HG02610 (cell line): ENCODE measurements at regions not wholly inside any gene's neighbourhood (a gene's known extent, or its start where the extent isn't known, plus 50 kb on each side); places are given as distances from the start of the nearest gene placed in this dataset.

Experiments used
- ATAC-seq: cut with Tn5 transposase; IDR thresholded peaks from one replicate; pipeline ENCODE4 v1.9.1; 2021; ENCODE audit warnings: mild to moderate bottlenecking, moderate library complexity; ENCODE audit not compliant: unreplicated experiment

- no peak for ATAC-seq
These were observed 605.8 kb upstream of the MGMT start for GRCh38 chr10:128861018-128861901.

DNA sequence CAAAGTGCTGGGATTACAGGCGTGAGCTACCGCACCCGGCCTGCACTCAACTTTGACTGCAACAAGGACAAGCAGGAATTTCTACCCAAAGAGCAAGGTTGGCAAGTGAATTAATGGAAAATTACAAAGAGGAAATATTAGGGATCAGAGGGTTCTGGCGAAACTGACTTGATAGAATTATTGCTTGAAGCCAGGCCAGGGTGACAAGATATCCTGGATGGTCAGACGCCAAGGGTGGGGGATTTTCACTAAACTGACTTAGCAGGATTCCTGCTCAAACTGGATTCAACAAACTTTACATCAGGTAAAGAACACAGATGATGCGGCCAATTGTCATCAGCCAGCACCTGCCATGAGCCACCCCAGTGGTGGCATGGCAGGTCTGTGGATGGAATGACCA lies 603.6 kb upstream of the MGMT start:
- ATAC-seq, result no peak

DNA sequence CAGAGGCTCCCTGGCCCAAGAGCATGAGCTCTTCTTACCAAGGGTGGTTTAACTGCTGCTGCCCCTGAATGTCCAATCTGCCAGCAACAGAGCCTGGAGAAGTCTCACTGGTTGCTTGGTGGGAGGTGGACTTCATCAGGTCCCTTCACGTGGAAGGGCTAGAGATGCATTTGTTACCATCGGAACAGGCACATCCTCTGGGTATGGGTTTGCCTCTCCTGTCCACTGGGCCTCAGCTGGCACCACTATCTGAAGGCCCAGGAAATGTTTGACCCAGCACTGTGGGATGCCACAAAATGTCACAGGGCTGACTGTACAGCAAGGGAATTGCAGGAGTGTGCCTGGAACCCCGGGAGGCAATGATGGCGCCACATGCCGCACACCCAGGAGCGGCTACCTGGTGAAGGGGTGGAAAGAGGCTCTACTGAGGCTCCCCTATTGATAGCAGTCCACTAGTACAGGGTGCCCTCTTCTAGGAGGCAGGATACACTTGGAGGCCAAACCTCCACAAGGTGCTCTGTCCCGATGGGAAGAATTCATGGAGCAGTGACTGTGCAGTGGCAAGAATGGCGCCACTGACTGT lies 603.1 kb upstream of the MGMT start:
- ATAC-seq, result no peak

DNA sequence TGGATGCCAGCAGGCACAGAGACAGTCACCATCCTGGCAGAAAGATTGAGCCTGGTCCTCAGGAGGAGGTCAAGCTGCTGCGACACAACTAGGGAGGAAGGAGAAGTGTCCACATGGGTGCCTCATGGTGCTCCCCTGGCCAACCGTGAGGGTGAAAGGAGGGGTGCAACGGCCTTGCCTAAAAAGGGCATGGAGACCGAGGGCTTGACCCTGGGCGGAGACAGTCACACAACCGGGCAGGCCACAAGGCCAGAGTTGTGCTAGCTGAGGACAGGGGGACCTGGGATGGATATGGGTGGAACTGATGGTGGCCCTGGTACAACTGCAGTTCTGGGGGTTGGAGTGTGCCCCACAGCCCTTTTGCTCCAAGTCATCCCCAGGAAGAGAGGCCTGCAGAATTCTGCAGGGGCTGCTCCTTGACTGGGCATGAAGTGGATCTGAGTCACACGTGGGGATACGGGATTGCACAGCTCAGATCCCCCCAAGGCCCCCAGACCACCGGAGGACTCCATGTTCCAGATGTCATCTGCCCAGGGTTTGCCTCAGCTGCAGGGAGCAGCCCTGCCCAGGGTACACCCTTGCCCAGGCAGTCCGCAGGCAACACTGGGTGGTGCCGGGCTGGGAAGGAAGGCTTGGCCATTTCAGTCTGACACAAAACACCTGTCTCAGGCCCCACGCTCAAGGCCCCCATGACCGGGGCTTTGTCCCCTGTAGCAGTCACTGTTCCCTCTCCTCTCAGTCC lies 602.3 kb upstream of the MGMT start:
- ATAC-seq, result no peak

DNA sequence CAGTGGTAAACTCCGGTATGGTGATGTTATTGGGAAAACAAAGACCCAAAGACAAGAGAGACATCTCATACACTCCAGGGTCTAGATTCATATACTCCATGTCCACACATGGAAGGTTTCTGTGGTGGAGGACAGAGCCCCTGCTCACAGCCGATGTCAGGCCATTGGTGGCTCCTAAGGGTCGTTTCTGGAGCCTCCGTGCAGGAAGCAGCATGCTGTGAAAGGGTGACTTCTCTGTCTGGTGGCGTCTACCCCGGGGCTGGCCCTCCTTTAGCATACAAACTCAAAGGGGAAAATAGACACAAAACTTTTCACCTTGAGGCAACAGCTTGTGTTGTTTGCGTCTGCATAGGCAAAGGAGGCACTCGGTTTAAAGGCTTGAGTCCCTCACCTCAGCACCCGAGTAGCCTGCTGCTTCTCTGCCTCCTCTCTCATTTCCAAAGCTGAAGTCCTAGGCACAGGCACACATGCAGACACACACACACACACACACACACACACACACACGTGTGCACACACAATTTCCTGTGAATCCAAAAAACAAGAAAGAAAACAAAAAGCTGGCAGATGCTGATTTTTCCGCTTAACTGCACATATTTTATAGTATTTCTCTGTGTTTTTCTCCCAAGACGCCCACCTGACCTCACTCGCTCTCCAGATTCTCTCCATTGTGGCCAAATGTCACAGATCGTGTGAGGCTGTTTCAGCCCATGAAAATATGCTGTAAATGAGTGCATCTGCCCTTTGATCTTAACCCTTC lies 601.4 kb upstream of the MGMT start:
- no peak for ATAC-seq

DNA sequence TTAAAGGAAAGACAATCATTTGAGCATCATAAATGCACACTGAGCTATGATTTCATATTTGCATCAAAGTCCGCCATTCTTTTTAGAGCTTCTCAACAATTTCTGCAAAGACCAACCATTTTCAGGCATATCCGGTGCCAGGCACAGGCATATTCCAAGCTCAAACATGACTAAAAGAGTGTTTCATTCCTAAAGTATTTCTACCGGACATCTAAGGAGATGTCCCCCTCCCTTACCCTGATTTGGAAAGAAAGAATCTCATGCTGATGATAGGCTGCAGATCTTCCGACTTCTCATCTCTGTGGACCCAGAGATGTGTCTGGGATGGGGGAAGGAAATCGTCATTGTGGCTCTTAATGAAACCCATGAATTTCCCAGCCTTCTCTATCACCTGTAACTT lies 600.5 kb upstream of the MGMT start:
- no peak for ATAC-seq

DNA sequence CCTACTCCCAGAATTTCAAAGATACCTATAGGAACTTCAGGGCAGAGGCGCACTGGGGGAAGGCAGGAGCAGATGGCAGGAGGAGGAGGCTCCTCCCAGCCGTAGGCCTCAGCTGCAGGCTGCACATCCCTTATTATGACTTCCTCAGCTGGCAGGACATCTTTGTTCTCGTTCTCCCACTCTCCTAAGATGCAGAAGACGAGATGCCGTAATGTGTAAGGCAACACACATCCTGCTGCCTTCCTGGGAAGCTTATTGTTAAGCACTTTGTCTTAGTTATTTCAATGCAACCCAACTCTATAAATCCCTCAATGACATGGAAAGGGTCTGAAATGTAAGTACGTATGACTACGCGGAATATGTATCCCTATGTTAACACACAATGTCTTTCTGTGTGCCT lies 599.8 kb upstream of the MGMT start:
- ATAC-seq, result no peak

DNA sequence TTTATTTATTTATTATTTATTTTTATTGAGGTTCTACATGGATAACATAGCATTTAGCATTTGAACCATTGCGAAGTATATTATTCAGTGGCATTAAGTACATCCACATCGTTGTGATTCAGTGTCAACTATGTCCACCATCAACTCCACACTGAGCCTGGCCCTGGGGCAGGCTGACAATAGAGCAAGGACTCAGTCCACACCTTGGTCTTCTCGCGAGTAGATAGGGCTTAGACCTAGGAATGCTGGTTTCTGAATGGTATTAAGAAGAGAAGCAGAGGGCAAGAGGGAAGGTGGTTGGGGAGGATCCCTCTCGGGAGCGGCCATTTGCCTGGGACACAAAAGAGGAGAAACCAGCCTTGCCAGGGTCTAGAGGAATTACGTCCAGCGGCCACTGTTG lies 599.2 kb upstream of the MGMT start:
- no peak for ATAC-seq

- no peak for ATAC-seq
These were observed 598.6 kb upstream of the MGMT start for GRCh38 chr10:128868481-128868880.

GRCh38 chr10:128869101-128869749 lies 597.8 kb upstream of the MGMT start:
- no peak for ATAC-seq

- ATAC-seq, result no peak
These were observed 596.0 kb upstream of the MGMT start for GRCh38 chr10:128870830-128871597.

DNA sequence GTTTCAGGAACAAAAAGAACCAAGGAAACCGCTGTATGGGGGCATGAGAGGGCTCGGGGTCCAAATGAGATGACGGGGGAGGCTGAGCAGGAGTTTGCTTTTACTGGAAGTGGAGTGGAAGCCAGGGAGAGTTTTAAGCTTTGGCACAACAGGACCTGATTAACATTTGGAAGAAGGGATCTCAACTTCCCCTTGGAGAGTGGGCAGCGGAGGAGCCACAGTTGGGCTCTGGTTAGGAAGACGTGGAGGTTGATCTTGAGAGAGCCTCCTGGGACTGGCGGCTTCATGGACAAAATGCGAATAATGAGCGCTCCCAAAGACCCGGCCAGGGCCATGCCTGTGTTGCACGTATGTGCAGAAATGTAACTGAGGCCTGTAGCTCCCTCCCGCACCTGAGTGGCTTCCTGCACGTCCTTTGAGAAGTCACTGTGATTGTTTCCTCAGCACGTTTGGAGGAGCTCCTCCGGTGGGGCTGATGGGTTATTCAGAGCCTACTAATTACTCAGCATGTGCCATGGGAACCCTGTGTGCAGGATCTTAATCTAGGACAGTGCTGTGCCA lies 595.3 kb upstream of the MGMT start:
- no peak for ATAC-seq

DNA sequence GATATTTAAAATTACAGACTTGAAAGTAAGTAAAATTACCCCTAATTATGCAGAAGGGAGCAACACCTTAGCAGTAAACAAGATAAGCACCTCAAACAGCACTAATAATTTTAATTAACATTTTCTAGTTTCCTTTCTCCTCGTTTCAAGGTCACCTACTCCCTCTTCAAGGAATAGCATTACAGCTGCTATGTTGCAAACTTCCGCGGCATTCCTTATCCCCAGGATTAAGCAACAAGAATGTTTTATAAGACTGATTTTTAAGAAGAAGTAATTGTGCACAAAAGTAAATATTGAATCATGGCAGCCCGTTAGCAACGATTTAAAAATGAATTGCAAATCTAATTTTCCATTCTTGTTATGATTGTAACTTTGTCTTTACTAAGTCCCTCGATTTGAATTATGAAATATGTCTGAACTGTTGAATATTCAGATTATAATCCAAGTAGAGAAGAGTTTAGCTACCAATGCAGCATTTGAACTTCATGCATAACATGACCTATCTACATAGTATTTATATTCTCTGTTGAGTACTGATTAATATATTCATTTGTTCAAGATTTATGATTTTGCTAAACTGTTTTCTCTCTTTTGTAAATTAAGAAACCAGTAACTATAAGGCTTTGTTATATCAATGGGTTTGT lies 593.5 kb upstream of the MGMT start:
- no peak for ATAC-seq

- ATAC-seq, result no peak
These were observed 592.7 kb upstream of the MGMT start for GRCh38 chr10:128874331-128874730.

- no peak for ATAC-seq
These were observed 591.9 kb upstream of the MGMT start for GRCh38 chr10:128875030-128875744.

- ATAC-seq, result no peak
These were observed 590.9 kb upstream of the MGMT start for GRCh38 chr10:128875956-128876736.

GRCh38 chr10:128877141-128877540 lies 589.9 kb upstream of the MGMT start:
- no peak for ATAC-seq

GRCh38 chr10:128877936-128878335 lies 589.1 kb upstream of the MGMT start:
- no peak for ATAC-seq
